ENCODE measurements at regions not wholly inside any gene's neighbourhood (a gene's known extent, or its start where the extent isn't known, plus 50 kb on each side); places are given as distances from the start of the nearest gene placed in this dataset.
A peak's percentile ranks its signal among the peaks of the same experiment; 100 is the strongest.

- DNase-seq (ENCODE audit: low read depth, low spot score) (peak; percentile 23), FAIRE-seq (peak; percentile 40)
- H3K27me3 ChIP-seq (ENCODE audit: control insufficient read depth in 2 of 2, insufficient read depth in 2 of 2, low read length in 2 of 2): no peaks in the 10 kb centered on the region
- TF ChIP-seq EZH2 (IDR thresholded peaks at IDR 0.05; ENCODE audit: borderline replicate concordance, low read depth, low read length, severe bottlenecking): no peak
- no peak for TF ChIP-seq GATA2 (IDR thresholded peaks at IDR 0.05; ENCODE audit: insufficient read depth, insufficient read length, low read depth, low read length)
- TF ChIP-seq CTCF (IDR thresholded peaks at IDR 0.05; ENCODE audit: extremely low read depth in 1 of 2, insufficient read depth in 1 of 2, low read depth in 1 of 2, low read length in 2 of 2): no peak
- TF ChIP-seq POLR2AphosphoS5 (IDR thresholded peaks at IDR 0.05; ENCODE audit: insufficient read depth, low read depth, low read length): no peak
- TF ChIP-seq MAX (IDR thresholded peaks at IDR 0.05; ENCODE audit: insufficient read depth, insufficient read length): no peak
- TF ChIP-seq POLR2A (IDR thresholded peaks at IDR 0.05; ENCODE audit: low read depth, low read length): no peak
- TF ChIP-seq JUN (IDR thresholded peaks at IDR 0.05; ENCODE audit: borderline replicate concordance, insufficient read depth, insufficient read length, low read depth): no peak
- TF ChIP-seq MYC (IDR thresholded peaks at IDR 0.05; ENCODE audit: low read depth, low read length): no peak
- no peak for TF ChIP-seq FOS (IDR thresholded peaks at IDR 0.05; ENCODE audit: borderline replicate concordance, insufficient read depth, low read length)
- H3K9me3 ChIP-seq (replicated peaks; ENCODE audit: control insufficient read depth, insufficient read depth, low read length): no peaks in the 10 kb centered on the region
- no peaks in the 10 kb centered on the region for H3K9me1 ChIP-seq (replicated peaks; ENCODE audit: control insufficient read depth, extremely low read depth, insufficient read depth, low read length)
- peaks cover 35% of the 10 kb centered on the region for H3K4me1 ChIP-seq (ENCODE audit: control insufficient read depth, extremely low read depth, insufficient read depth, low read length)
- H3K4me3 ChIP-seq (replicated peaks in 1 of 3; ENCODE audit: insufficient read depth in 1 of 3, low read depth in 1 of 3, low read length in 3 of 3): no peak overlapping the region
- H3K79me2 ChIP-seq (ENCODE audit: control insufficient read depth, insufficient read depth, low read length): no peaks in the 10 kb centered on the region
- H4K20me1 ChIP-seq (replicated peaks; ENCODE audit: control insufficient read depth, extremely low read depth, insufficient read depth, low read length): no peaks in the 10 kb centered on the region
- H3K36me3 ChIP-seq (ENCODE audit: control insufficient read depth in 2 of 2, extremely low read depth in 1 of 2, insufficient read depth in 2 of 2, low read length in 2 of 2): no peaks in the 10 kb centered on the region
- ChIA-PET CTCF (interaction anchor here (1.3 kb wide), 1 partner anchor 67 kb away, joined by 6 read pairs; no protein-coding TSS in a partner anchor), POLR2A (no interaction called here)
- dilution Hi-C loops (cut with MboI; ENCODE audit: extremely low pct_ligation_motif_present, low sequenced_read_pairs) (no loop called here), intact Hi-C loops (cut with micrococcal nuclease) (no loop called here)
- H2AFZ ChIP-seq (ENCODE audit: low read depth, low read length): no peak overlapping the region
- H3K4me2 ChIP-seq (ENCODE audit: insufficient read depth, low read length): peak overlapping the region; percentile 17
- no TSS peak for BruUV-seq (replicated peaks)
- H3K27ac ChIP-seq (ENCODE audit: insufficient read depth, low read depth, low read length): no peak overlapping the region
- H3K9ac ChIP-seq (replicated peaks; ENCODE audit: extremely low read depth, insufficient read depth, low read length): no peak overlapping the region
Observed at GRCh38 chrY:12555005-12555404, 146.0 kb upstream of the USP9Y start.

All from endothelial cell of umbilical vein (primary cell).